ENCODE measurements at regions not wholly inside any gene's neighbourhood (a gene's known extent, or its start where the extent isn't known, plus 50 kb on each side); places are given as distances from the start of the nearest gene placed in this dataset.

- no peak for TF ChIP-seq CHD7 (IDR thresholded peaks at IDR 0.05; ENCODE audit: insufficient replicate concordance, low read length)
Observed at GRCh38 chr3:21294768-21295167, 456.2 kb downstream of the ZNF385D start (continued).
